Tibial nerve (tissue), 4 donors: ENCODE measurements at regions not wholly inside any gene's neighbourhood (a gene's known extent, or its start where the extent isn't known, plus 50 kb on each side); places are given as distances from the start of the nearest gene placed in this dataset.

Experiments used
- CTCF ChIP-seq, 5 experiments: fragments of 200-600 bp in 3 of 5; fragments of 450-650 bp in 2 of 5; sonication (generic) in 3 of 5; IDR thresholded peaks; one replicate each; pipeline ENCODE4 v1.5.1; 2016 to 2019; ENCODE audit warnings: antibody characterized with exemption in 5 of 5, mild to moderate bottlenecking in 3 of 5, moderate library complexity in 2 of 5
- EP300 ChIP-seq, 2 donors: sonication (generic); formaldehyde crosslinking; IDR thresholded peaks; one replicate each; pipeline ENCODE4 v1.6.1; 2017; ENCODE audit warnings: antibody characterized with exemption in 2 of 2, mild to moderate bottlenecking in 1 of 2

- no peak for TF ChIP-seq CTCF (IDR thresholded peaks at IDR 0.05)
- TF ChIP-seq EP300 (IDR thresholded peaks at IDR 0.05): no peak
Observed at GRCh38 chr9:117963493-117964090, 259.4 kb downstream of the TLR4 start.
